ENCODE measurements at regions not wholly inside any gene's neighbourhood (a gene's known extent, or its start where the extent isn't known, plus 50 kb on each side); places are given as distances from the start of the nearest gene placed in this dataset.

DNA sequence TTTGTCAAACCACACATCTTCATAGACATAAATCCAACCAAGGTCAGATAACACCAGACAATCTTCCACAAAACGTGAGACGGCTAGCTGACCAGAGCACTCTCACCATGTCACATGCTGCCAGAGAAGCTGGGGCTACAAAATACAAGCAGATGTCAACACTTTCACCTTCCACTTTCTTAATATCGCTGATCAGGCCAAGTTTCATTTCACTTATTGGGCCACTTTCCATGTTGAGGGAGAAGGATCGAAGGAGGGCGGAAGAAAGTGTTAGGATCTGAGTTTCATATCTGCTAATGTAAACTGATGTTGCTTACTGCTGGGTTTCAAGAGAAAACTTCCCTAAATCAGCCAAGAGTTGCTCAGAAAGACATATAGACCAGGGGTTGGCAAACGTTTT is 177.0 kb upstream of the PRDM1 start:
- TF ChIP-seq, protein P1, sequence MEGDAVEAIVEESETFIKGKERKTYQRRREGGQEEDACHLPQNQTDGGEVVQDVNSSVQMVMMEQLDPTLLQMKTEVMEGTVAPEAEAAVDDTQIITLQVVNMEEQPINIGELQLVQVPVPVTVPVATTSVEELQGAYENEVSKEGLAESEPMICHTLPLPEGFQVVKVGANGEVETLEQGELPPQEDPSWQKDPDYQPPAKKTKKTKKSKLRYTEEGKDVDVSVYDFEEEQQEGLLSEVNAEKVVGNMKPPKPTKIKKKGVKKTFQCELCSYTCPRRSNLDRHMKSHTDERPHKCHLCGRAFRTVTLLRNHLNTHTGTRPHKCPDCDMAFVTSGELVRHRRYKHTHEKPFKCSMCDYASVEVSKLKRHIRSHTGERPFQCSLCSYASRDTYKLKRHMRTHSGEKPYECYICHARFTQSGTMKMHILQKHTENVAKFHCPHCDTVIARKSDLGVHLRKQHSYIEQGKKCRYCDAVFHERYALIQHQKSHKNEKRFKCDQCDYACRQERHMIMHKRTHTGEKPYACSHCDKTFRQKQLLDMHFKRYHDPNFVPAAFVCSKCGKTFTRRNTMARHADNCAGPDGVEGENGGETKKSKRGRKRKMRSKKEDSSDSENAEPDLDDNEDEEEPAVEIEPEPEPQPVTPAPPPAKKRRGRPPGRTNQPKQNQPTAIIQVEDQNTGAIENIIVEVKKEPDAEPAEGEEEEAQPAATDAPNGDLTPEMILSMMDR (conservative IDR thresholded peaks at IDR 0.05): no peak
- no peak for TF ChIP-seq EZH2 (IDR thresholded peaks at IDR 0.05; ENCODE audit: low read depth)

Data from PC-9 (cell line).